ENCODE measurements at regions not wholly inside any gene's neighbourhood (a gene's known extent, or its start where the extent isn't known, plus 50 kb on each side); places are given as distances from the start of the nearest gene placed in this dataset.

DNA sequence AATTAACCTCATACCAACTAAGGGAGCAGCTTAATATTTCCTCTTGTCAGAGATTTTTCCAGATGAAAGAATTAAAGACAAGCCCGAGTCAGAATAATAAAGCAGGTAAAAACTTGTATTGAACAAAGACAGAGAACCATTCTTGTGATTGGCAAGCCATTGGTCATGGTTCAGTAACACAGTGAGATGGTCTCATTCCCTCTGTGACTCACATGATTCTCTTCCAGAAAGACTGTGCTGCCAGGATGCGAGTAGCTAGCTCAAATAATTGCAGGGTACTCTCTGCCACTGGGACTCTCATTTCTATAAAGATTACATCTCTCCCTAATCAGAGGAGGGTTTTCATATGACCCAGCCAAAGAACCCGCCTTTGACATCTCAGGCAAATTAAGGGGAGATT is 179.4 kb downstream of the PHLDA1 start:
- DNase-seq (ENCODE audit: low read depth in 1 of 2, low spot score in 1 of 2): no peak
- H3K4me3 ChIP-seq (replicated peaks; ENCODE audit: insufficient read depth, low read length): no peak overlapping the region
- no peaks in the 10 kb centered on the region for H3K27me3 ChIP-seq (ENCODE audit: insufficient read depth, poor library complexity, severe bottlenecking)
- TF ChIP-seq, protein P1, sequence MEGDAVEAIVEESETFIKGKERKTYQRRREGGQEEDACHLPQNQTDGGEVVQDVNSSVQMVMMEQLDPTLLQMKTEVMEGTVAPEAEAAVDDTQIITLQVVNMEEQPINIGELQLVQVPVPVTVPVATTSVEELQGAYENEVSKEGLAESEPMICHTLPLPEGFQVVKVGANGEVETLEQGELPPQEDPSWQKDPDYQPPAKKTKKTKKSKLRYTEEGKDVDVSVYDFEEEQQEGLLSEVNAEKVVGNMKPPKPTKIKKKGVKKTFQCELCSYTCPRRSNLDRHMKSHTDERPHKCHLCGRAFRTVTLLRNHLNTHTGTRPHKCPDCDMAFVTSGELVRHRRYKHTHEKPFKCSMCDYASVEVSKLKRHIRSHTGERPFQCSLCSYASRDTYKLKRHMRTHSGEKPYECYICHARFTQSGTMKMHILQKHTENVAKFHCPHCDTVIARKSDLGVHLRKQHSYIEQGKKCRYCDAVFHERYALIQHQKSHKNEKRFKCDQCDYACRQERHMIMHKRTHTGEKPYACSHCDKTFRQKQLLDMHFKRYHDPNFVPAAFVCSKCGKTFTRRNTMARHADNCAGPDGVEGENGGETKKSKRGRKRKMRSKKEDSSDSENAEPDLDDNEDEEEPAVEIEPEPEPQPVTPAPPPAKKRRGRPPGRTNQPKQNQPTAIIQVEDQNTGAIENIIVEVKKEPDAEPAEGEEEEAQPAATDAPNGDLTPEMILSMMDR (IDR thresholded peaks at IDR 0.05; ENCODE audit: insufficient read depth, low read length): no peak
- no peak for TF ChIP-seq SPI1 (IDR thresholded peaks at IDR 0.05; ENCODE audit: borderline replicate concordance, low read depth)
- TF ChIP-seq GABPA (IDR thresholded peaks at IDR 0.05; ENCODE audit: low read depth): no peak
- no peak for TF ChIP-seq POLR2AphosphoS5 (IDR thresholded peaks at IDR 0.05; ENCODE audit: low read depth)
- TF ChIP-seq, protein P2, sequence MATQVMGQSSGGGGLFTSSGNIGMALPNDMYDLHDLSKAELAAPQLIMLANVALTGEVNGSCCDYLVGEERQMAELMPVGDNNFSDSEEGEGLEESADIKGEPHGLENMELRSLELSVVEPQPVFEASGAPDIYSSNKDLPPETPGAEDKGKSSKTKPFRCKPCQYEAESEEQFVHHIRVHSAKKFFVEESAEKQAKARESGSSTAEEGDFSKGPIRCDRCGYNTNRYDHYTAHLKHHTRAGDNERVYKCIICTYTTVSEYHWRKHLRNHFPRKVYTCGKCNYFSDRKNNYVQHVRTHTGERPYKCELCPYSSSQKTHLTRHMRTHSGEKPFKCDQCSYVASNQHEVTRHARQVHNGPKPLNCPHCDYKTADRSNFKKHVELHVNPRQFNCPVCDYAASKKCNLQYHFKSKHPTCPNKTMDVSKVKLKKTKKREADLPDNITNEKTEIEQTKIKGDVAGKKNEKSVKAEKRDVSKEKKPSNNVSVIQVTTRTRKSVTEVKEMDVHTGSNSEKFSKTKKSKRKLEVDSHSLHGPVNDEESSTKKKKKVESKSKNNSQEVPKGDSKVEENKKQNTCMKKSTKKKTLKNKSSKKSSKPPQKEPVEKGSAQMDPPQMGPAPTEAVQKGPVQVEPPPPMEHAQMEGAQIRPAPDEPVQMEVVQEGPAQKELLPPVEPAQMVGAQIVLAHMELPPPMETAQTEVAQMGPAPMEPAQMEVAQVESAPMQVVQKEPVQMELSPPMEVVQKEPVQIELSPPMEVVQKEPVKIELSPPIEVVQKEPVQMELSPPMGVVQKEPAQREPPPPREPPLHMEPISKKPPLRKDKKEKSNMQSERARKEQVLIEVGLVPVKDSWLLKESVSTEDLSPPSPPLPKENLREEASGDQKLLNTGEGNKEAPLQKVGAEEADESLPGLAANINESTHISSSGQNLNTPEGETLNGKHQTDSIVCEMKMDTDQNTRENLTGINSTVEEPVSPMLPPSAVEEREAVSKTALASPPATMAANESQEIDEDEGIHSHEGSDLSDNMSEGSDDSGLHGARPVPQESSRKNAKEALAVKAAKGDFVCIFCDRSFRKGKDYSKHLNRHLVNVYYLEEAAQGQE (IDR thresholded peaks at IDR 0.05; ENCODE audit: insufficient replicate concordance, low read depth): no peak
- no peak overlapping the region for H3K27ac ChIP-seq (replicated peaks)

DNA sequence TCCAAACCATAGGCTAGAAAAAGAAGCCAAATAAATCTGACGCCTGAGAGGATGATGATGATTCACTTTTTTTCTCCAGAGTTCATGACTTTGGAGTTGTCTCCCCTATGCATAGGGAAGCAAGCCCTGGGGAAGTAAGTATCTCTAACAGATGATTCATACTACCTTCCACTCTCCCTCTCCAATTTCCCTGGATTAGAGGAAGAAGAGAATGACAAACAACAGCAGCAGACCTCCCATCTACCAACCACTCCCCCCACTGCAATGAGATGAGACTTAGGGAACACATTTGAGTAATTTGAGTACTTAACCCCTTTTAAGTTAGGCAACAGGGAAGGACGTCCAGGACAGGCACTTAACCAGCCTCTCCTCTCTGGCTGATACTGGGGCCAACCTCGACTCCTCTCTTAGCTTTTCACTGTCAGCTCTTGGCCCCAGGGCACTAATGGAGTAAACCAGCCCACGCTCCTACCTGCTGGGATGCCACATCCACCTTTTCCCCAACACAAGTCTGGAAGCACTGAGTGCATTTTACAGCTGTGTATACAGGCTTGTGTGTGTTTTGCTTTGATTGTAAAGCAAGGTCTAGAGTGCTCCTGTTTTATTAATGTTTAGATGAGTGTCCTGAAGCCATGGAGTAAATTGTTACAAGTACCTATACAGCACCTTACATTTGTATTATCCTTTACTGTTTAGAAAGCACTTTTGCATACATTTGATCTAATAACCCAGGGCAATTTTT is 180.7 kb downstream of the PHLDA1 start:
- no peak overlapping the region for H3K4me3 ChIP-seq (replicated peaks; ENCODE audit: insufficient read depth, low read length)
- no peak overlapping the region for H3K27ac ChIP-seq (replicated peaks)
- no peaks in the 10 kb centered on the region for H3K27me3 ChIP-seq (ENCODE audit: insufficient read depth, poor library complexity, severe bottlenecking)
- TF ChIP-seq, protein P1 (IDR thresholded peaks at IDR 0.05; ENCODE audit: insufficient read depth, low read length): no peak
- no peak for TF ChIP-seq POLR2AphosphoS5 (IDR thresholded peaks at IDR 0.05; ENCODE audit: low read depth)
- no peak for TF ChIP-seq GABPA (IDR thresholded peaks at IDR 0.05; ENCODE audit: low read depth)
- TF ChIP-seq SPI1 (IDR thresholded peaks at IDR 0.05; ENCODE audit: borderline replicate concordance, low read depth): no peak
- TF ChIP-seq, protein P2 (IDR thresholded peaks at IDR 0.05; ENCODE audit: insufficient replicate concordance, low read depth): no peak
- DNase-seq (ENCODE audit: low read depth in 1 of 2, low spot score in 1 of 2): no peak

DNA sequence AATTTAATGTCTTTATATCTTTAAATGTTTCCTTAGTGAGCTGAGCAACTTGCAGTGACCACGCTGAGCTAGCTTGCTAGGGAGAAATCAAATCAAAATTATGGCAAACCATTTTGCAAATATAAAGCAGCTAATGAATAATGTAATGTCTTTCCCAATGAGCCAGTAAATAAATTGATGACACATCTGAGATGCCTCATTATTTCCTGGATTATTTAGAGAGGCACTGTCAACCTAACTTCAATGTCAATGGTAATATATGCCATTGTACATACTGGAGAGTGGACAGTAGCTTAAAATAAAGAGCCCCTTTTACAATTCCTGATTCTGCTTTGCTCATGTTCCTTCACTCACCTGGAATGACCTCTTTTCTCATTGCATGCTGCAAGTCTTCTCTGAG is 182.6 kb downstream of the PHLDA1 start:
- no peak overlapping the region for H3K27ac ChIP-seq (replicated peaks)
- H3K4me3 ChIP-seq (replicated peaks; ENCODE audit: insufficient read depth, low read length): no peak overlapping the region
- TF ChIP-seq, protein P1 (IDR thresholded peaks at IDR 0.05; ENCODE audit: insufficient read depth, low read length): no peak
- TF ChIP-seq POLR2AphosphoS5 (IDR thresholded peaks at IDR 0.05; ENCODE audit: low read depth) (no peak), GABPA (IDR thresholded peaks at IDR 0.05; ENCODE audit: low read depth) (no peak), SPI1 (IDR thresholded peaks at IDR 0.05; ENCODE audit: borderline replicate concordance, low read depth) (no peak)
- TF ChIP-seq, protein P2 (IDR thresholded peaks at IDR 0.05; ENCODE audit: insufficient replicate concordance, low read depth): no peak
- no peaks in the 10 kb centered on the region for H3K27me3 ChIP-seq (ENCODE audit: insufficient read depth, poor library complexity, severe bottlenecking)
- no peak for DNase-seq (ENCODE audit: low read depth in 1 of 2, low spot score in 1 of 2)
